ENCODE measurements at regions not wholly inside any gene's neighbourhood (a gene's known extent, or its start where the extent isn't known, plus 50 kb on each side); places are given as distances from the start of the nearest gene placed in this dataset.
"Not testable (repeated sequence)": the region's sequence is repeated elsewhere in the genome, so short reads cannot be mapped to it uniquely, and the experiment has no call there.

DNA sequence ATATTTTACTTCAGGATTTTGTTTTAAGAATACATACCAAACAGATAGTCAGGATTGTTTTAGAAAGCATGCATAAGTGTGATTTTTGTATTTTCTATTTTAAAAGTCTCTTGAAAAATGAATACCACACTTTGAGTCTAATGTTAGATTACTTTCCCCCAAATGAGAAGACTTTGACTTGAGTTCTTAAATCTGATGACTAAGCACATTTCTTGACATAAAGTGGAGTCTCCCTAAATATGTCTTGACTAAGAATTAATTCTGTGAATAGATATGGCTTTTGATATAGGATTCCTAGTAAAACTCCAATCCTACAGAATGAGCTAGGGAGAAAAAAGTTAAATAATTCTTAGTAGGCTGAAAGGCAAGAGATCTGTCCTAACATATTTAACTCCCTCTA, 624.2 kb upstream of the SPRY2 start:
- no peak for DNase-seq

DNA sequence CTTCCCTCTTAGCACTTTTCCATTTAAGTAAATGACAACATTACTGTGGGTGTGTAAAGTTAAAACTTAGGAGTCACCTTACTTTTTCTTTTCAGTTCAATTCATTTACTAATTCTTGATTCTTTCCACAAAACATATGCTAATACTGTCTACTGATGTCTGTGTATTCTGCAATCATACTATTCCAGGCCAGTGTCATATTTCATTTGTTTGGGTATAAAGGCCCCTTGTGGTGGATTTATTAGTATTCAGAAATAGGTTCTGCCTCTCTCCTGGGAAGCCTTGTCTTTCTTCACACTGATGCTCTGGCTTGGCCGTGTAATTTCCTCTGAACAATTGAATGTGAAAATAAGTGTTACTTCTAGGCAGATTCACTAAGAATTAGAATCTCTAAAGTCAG, 621.9 kb upstream of the SPRY2 start:
- no peak for DNase-seq

DNA sequence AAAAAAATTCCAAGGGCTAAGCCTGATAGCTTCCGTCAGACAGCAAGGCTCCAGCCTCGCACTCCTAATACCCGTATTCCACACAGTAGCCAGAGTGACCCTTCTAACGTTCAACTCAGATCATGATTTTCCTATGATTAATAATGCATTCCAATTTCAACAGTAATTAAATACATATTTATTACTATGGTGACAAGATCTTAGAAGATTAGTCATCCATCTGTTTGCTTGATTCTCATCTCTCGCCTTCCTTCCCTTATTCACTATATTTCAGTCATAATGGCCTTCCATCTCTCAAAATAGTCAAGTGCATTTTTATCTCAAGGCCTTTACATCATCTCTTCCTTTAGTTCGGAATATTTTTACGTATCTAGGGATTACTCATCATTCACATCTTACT, 621.2 kb upstream of the SPRY2 start:
- DNase-seq, result no peak

DNA sequence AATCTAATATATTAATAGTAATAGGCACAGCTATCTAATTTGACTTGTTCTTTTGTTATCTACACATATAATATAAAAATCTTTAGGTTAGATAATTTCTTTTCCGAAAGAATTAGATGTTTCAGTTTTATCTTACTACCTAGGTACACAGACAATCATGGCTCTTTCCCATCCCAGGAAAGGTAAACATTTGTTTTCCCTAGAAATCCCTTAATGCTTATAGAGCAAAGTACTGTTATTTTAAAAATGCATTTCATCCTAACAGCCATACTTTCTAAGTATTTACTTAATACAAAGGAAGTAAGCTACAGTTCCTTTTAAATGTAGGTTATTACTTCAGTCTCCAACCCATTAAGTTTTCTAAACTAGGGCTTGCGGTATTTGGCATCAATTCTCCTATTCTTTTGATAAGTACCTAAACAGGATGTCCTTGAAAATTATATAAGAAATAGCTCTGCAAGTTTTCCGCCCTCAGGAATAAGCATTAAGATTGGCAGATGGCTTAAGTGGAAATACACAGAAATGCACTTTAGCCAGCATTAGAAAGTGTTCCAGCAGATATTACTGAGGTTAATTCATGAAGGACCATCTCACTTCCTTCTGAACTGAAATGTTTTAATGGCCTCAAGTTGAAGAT, 616.2 kb upstream of the SPRY2 start:
- no peak for DNase-seq

DNA sequence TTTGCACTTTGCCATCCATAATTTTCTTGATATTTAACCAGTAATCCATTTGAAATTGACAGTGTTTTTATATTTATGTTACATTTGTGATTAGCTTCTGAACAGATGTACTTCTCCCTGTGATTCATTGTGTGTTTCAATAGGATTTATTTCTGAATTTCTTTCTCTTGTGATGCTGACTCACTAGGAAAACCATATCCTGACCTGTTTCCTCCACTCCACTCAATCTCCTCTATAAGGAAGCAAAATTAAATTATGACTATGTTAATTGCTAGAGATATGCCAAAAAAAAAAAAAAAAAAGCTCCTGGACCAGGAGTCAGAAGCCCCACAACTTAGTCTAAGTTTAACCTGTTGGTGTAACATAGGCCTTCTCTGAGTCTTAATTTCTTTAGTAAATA, 614.6 kb upstream of the SPRY2 start:
- DNase-seq, result no peak

DNA sequence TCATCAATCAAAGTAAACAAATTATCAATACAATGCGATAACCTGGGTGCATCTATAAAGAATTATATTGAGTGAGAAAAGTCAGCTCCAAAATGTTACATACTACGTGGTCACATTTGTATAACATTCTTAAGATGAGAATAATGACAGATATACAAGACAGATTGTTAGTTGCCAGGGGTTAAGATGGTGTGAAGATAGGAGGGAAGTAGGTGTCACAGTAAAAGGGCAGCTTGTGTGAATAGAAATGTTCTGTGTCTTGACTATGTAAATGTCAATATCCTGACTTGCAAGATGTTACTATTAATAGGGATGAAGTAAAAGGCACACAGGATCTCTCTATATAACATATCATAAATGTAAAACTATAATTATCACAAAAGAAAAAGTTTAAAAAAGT, 611.2 kb upstream of the SPRY2 start:
- DNase-seq, result no peak

DNA sequence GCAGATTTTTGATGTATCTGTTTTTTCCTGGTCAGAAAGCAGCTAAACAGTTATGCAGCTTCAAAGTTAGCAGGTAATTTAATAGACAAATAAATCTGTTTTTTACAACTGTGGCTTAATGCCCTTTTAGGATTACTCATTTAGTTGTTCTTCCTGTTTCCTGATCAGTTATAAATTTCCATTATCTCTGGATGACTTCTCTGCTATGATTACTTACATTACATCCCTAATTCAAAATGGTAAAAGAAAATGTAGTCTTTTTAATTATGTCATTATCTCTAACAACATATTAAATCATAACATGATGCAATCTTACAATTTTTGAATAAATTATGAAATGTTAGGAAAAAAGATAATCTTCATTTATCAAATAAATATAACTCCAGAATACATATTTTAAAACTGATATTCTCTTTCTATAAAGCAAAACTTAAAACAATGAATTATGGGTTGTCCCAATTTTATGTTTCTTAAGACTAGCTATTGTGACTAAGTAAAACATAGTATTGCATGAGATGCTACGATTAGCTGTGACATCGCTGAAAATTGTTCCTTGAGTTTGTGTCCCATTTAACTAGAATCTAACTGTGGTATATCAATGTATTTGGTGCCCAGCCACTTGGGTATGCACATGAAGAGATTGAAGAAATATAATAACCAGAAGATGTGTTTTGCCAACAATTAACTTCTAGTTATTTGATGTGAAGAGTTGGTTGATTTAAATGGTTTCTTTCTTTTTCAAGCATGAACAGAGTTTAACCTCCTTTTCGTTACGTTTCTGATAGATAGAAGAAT, 605.3 kb upstream of the SPRY2 start:
- DNase-seq, result no peak

DNA sequence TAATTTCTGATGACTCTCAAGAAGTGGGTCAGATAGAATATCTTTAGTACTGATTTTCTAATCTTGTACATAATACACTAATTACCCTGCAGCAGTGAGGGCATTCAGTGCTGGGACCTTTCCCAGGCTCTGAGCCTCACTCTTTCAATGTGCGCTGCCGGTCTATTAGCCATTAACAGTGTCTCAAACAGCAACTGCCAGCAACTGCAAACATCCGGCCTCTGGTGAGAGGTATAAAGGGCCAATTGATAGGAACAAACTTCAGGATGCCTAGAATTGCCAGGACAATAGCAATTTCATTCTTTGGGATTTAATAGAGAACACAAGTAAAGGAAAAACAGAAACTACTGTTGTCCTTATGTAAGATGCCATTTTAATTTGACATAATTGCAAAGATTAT, 604.4 kb upstream of the SPRY2 start:
- no peak for DNase-seq

DNA sequence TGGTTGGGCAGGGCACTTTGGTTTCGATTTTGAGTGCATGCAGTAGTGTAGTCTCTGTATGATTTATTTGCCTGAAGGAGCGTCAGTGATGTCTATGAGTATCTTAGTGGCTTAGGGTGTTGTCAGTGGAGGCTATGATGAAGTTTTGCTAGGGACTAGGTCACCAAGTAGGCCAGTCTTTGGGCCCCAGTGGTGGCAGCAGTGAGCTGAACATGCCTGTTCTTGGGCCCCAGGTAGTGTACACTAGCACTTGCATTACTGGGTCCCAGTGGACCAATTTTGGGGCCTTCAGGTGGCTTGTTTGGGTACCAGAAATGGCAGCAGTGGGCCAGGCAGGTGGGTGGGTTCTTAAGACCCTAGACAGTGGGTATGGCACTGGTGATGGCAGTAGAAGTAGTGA, 598.7 kb upstream of the SPRY2 start:
- DNase-seq, result no peak

DNA sequence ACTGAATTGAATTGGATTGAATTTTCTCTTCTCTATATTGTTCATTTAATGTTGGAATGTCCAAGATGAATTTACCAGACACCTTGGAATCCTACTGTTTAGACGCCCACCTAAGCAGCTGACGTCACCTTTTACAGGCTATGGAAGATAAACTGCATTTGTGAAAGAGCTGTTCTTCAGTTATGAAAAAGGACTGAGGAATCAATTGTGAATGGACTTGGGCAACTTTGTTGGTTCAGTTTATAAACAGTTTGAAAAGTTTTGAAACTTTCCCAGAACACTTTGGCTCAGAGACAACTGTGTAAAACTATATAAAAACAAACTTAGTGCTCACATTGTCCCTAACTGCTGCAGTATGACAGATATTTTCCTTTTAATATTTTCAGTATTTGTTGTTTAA, 590.8 kb upstream of the SPRY2 start:
- no peak for DNase-seq

DNA sequence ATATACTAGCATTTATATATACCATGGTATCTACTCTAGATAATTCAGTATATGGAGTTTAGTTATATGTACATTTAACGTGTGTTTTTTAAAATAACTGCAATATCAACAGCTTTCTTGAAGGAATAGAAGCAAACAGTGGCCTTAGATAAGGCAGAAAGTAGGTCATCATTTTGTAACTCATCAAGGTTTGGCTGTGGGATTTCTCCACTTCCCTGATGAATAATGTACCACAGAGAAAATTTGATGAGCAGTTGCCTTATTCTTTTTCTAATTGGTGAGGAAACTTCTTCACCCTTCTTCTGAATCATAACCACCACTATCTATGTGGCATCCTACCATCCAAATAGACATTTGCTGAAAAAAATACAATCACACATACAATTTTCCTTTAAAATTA, 590.2 kb upstream of the SPRY2 start:
- no peak for DNase-seq

DNA sequence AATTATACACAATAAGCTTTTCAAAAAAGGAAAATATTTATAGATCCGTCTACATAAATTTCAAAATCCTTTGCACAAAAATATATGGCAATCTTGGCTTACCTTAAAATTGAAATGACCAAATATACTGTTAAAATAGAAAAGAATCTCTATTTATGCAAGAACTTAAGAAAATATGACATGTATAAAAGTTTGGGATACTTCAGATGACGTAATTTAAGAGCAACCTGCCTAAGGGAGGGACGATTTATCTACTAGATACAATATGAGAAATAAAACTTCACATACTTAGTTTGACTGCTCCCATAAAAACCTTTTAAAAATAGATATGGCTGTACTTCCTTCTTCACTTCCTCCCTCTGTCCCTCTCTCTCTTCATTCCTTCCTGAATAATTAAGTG, 587.3 kb upstream of the SPRY2 start:
- DNase-seq, result no peak

DNA sequence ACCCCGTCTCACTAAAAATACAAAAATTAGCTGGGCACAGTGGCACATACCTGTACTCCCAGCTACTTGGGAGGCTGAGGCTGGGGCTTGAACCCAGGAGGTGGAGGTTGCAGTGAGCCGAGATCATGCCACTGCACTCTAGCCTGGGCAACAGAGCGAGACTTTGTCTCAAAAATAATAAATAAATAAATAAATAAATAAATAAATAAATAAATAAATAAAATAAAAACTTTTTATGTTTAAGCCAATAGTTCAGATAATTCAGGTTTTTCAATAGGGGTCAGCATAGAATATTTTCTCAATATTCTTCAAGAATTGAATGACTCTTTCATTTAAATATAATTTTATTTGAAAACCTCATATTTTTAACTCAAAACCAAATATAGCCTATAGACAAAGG, 585.1 kb upstream of the SPRY2 start:
- not testable (repeated sequence) for DNase-seq

DNA sequence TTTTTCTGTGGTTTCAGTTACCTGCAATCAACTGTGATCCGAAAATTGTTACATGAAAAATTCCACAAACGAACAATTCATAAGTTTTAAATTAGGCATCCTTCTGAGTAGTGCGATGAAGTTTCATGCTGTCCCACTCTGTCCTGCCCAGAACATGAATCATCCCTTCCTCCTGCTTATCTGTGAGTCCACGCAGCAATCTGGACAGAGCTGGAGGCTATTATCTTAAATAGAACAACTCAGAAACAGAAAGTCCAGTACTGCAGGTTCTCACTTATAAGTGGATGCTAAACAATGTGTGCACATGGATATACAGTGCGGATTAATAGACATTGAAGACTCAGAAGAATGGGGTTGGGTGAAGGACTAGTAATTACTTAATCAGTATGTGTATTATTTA, 583.7 kb upstream of the SPRY2 start:
- DNase-seq, result no peak

DNA sequence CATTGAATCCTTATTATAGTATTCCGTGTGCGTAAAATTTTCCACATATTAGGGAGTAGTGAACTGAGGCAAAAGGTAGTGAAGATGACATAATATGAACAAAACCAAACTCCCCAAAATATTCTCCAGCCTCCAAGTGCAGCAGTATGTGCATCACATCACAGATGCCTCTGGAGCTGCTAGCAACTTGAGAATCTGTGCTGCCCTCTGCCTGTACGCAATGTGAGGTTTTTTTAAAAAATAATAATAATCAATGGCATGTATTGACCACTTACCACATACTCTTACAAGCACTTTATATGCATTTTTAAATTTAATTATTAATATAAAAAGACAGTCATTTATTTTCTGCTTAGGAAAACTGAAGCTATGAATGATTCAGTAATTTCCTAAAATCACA, 583.0 kb upstream of the SPRY2 start:
- no peak for DNase-seq

DNA sequence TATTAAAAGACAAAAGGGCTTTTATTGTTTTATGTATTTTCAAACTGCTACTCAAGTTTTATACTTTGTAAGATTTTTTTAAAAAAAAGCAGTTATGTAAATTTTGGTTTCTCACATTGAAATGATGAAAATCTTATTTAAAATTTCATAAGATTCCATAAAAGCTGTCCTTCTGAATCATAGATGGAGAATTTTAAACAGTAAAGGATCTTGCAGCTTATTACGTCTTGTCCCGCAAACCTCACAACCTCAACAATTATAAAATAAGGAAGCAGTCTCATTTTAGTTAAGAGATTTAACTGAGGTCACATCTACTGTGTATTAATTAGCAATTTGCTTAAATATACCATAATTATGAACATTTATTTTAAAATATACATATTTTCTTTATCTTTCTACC, 581.0 kb upstream of the SPRY2 start:
- no peak for DNase-seq

DNA sequence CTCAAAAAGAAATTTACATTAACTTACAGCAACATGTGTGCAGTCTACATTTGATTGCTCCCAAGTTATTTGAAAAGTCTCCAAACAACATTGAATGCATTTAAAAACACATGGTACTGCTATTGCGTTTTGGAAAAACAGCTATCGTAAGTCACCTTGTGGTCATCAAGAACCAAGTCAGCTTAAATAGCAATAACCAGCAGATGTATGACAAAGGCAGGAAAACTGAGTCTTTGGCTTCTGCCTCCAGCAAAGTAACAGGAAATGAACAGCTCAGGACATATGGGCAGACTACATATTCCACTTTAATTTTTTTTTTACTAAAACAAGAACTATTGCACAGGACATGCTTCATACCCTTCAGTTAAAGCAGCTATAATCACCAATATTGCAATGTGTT, 580.6 kb upstream of the SPRY2 start:
- DNase-seq, result no peak

DNA sequence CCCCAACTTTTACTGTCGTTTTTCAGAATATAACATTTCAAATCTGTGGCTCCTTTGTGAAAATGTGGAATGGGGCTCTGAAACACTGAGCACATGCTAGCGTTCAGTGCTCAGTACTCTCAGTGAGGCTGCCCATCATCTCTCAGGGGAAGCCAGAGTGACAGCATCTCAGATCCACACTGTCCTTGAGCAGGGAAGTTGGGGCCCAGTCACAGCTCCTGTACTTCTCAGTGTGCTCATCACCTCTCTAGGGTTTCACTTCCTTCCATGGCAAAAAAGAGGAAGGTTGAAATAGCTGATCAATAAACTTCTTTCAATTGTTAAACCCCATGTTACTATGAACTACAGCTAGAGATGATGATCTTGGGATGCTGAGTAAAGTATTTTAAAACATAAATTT, 565.9 kb upstream of the SPRY2 start:
- no peak for DNase-seq

DNA sequence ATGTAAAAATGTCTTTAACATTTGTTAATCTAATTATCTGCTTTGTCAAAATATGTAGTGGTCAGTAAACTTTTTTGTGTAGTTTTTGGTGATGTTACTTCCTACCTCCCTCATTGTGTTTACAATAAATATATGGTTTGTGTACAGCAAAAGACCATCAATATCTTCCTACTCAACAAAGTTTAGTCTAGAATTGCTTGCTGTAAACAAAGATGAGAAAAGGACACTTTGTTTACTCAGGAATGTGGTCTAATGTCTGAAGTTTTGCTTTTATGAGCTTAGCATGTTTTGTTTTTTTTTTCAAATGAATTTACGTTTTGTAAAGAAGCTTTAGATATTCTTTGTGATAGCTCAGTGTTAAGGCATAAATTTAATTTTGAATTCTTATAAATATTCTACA, 563.5 kb upstream of the SPRY2 start:
- DNase-seq, result no peak

DNA sequence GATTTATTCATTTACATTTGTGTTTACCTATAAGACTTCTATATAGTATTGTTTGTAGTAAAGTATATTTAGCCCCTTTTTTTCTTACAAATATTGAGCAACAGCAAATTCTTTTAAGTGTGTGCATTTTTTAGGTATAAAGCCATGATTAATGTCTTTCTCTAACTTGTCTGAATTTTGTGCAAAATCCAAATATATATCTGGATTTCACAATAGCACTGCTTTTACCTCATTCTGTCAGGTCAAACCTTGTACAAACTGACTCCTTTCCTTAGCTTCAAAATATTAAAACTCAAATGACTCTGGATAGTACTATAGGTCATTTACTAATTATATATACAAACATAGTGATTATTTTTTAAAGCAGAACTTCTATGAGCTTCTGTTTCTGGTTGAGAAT, 563.0 kb upstream of the SPRY2 start:
- no peak for DNase-seq

DNA sequence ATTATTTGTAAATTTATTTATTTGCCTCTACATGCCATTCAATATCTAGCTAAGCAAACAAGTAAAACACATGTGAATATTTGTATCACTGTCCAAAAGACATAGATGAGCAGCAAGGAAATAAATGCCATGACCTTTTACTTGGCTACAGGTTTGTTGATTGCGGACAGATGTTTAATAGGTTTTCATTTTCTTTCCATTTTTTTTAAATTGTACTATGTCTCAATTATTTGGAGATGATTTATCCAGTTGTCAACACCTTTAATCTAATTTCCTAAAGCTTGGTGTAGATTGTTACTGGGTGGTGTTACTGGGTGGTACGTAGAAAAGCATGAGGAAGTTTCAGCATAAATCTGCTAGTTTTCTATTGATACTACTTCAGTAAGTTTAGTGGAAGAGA, 560.6 kb upstream of the SPRY2 start:
- DNase-seq, result no peak

DNA sequence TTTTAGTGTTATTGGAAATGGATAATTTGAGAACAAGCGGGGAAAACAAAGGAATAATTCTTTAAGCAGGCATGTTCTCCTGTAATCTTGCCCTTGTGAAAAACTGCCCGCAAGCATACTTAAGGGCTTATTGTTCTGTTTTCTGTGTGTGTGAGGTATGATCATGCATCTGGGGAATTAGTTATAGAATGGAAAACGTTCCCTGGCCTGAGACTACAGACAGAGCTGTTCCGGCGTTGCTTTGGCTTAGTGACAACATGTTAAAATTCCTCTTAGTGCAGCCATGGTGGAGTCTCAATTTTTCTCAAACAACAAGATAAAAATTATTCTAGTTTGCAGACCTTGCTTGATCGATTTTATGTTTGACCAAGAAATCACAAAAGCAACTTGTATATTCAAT, 560.2 kb upstream of the SPRY2 start:
- DNase-seq, result no peak

DNA sequence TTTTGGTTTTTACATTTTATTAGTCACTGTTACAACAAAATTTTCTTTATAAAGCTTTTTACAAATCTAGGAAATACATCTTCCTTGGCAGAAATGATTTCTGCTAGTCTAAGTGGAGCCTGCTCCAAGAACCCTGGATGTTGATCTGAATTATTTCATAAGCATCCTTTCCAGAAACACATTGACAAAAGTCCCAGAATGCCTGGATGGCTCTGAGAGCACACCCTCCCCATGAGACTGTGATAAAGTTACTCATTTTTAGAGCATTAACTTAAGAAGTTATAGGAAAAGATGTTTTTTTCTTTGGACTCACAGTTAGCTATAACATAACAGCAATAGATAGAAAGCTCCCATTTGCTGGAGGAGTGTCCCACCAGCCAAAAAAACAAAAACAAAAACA, 559.6 kb upstream of the SPRY2 start:
- DNase-seq, result no peak

DNA sequence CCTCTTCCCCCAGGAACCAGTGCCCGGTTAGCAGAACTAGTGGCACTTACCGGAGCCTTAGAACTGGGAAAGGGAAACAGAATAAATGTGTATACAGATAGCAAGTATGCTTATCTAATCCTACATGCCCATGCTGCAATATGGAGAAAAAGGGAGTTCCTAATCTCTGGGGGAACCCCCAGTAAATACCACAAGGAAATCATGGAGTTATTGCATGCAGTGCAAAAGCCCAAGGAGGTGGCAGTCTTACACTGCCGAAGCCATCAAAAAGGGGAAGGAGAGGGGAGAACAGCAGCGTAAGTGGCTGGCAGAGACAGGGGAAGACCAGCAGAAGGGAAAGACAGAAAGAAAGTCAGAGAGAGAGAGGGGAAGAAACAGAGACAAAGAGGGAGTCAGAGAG, 556.7 kb upstream of the SPRY2 start:
- not testable (repeated sequence) for DNase-seq

DNA sequence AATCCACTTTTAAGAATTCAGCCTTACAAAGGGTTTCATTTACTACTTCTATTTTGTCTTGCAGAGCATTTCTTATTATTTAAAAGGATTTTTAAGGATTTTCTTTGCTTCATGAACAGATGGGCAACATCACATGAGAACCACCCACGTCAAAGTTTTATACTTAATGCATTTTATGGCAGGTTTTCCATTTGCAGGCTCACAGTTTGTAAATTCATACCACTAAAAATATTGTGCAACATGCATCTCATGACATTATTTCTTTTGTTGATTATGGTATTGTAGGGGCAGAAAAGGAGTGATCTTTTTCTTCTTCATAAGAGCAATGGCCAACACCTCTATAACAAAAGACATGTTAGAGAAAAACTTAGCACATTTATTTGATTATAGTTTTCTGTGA, 554.0 kb upstream of the SPRY2 start:
- DNase-seq, result no peak

All from GDM1 (cell line).